ENCODE measurements at regions not wholly inside any gene's neighbourhood (a gene's known extent, or its start where the extent isn't known, plus 50 kb on each side); places are given as distances from the start of the nearest gene placed in this dataset.

GRCh38 chr11:110874437-110875030, 162.3 kb upstream of the ARHGAP20 start:
- intact Hi-C loops (cut with DNase I), result no loop called here
- Histone ChIP-seq H3K27me3 (no peaks in the 10 kb centered on the region), H3K27ac (no peak overlapping the region), H3K4me3 (no peak overlapping the region), H3K36me3 (no peaks in the 10 kb centered on the region), H3K9me3 (no peaks in the 10 kb centered on the region), H3K4me1 (no peaks in the 10 kb centered on the region)
- no peak for DNase-seq
- TF ChIP-seq CTCF (IDR thresholded peaks at IDR 0.05), result no peak
- 49 to 61% methylated on average over 5 of the region's 5 CpGs for WGBS, 2 donors
- ATAC-seq, result no peak

GRCh38 chr11:110873975-110874374, 161.7 kb upstream of the ARHGAP20 start:
- intact Hi-C loops (cut with DNase I), result no loop called here
- 90% methylated on average over 1 of the region's 1 CpG for WGBS, 2 donors
- no peaks in the 10 kb centered on the region for H3K9me3 ChIP-seq
- H3K4me1 ChIP-seq, result no peaks in the 10 kb centered on the region
- DNase-seq (no peak), ATAC-seq (no peak)
- H3K4me3 ChIP-seq, result no peak overlapping the region
- no peak for TF ChIP-seq CTCF (IDR thresholded peaks at IDR 0.05)
- H3K36me3 ChIP-seq, result no peaks in the 10 kb centered on the region
- H3K27ac ChIP-seq, result no peak overlapping the region
- no peaks in the 10 kb centered on the region for H3K27me3 ChIP-seq

GRCh38 chr11:110870816-110871522, 158.7 kb upstream of the ARHGAP20 start:
- intact Hi-C loops (cut with DNase I), result no loop called here
- H3K27me3 ChIP-seq, result no peaks in the 10 kb centered on the region
- H3K27ac ChIP-seq, result no peak overlapping the region
- 74 to 83% methylated on average over 5 of the region's 5 CpGs for WGBS, 2 donors
- DNase-seq, result no peak
- no peaks in the 10 kb centered on the region for H3K4me1 ChIP-seq
- ATAC-seq, result no peak
- no peak overlapping the region for H3K4me3 ChIP-seq
- no peak for TF ChIP-seq CTCF (IDR thresholded peaks at IDR 0.05)
- H3K36me3 ChIP-seq, result no peaks in the 10 kb centered on the region
- H3K9me3 ChIP-seq, result no peaks in the 10 kb centered on the region

- H3K36me3 ChIP-seq, result no peaks in the 10 kb centered on the region
- H3K4me1 ChIP-seq, result no peaks in the 10 kb centered on the region
- TF ChIP-seq CTCF (IDR thresholded peaks at IDR 0.05), result no peak
- no peak for DNase-seq
- 87 to 88% methylated on average over 4 of the region's 4 CpGs for WGBS, 2 donors
- H3K9me3 ChIP-seq, result no peaks in the 10 kb centered on the region
- no peak overlapping the region for H3K4me3 ChIP-seq
- no peak overlapping the region for H3K27ac ChIP-seq
- no peak for ATAC-seq
- no peaks in the 10 kb centered on the region for H3K27me3 ChIP-seq
- intact Hi-C loops (cut with DNase I), result no loop called here
Observed at GRCh38 chr11:110867951-110868350, 155.7 kb upstream of the ARHGAP20 start.
